Hematopoietic multipotent progenitor cell treated with erythropoietin and hydrocortisone succinate and interleukin-3 and kit ligand, for 8 days (in vitro differentiated cells): ENCODE measurements at regions not wholly inside any gene's neighbourhood (a gene's known extent, or its start where the extent isn't known, plus 50 kb on each side); places are given as distances from the start of the nearest gene placed in this dataset.
"Not testable (repeated sequence)": the region's sequence is repeated elsewhere in the genome, so short reads cannot be mapped to it uniquely, and the experiment has no call there.

Experiments used
- DNase-seq: peaks from one replicate; pipeline ENCODE4 v3.0.0-alpha.2; 2015

GRCh38 chr2:52423111-52423510 is 1344.5 kb upstream of the CHAC2 start:
- no peak for DNase-seq

DNA sequence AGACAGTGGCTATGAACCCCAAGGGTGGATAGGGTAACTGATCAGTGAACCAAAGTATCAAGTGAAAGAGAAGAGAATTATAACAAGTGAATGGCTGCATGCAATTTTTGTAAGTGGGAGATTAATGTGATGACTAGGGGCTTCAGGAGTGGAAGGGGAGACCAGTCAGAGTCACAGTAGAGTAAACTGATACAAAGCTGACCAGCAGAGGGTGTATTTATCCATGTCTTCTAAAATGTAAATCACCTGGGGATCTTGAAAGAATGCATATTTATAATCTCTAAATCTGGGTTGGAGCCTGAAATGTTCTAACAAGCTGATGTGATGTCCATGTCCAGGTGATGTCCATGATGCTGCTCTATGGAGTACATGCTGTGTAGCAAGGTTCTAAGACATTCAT is 1351.3 kb upstream of the CHAC2 start:
- no peak for DNase-seq

GRCh38 chr2:52414561-52415295 is 1352.9 kb upstream of the CHAC2 start:
- no peak for DNase-seq

DNA sequence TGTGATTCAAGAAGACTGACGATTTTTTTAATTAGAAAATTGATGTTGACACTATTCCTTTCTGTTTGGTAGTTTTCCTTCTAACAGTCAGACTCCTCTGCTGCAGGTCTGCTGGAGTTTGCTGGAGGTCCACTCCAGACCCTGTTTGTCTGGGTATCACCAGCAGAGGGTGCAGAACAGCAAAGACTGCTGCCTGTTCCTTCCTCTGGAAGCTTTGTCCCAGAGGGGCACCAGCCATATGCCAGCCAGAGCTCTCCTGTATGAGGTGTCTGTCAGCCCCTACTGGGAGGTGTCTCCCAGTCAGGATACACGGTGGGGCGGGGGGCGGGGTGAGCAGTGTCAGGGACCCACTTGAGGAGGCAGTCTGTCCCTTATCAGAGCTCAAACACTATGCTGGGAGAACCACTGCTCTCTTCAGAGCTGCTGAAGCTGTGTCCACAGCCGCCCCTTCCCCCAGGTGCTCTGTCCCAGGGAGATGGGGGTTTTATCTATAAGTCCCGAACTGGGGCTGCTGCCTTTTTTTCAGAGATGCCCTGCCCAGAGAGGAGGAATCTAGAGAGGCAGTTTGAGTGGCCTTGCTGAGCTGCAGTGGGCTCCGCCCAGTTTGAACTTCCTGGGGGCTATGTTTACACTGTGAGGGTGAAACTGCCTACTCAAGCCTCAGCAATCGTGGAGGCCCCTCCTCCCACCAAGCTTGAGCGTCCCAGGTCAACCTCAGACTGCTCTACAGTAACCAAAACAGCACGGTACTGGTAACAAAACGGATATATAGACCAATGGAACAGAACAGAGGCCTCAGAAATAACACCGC is 1358.1 kb upstream of the CHAC2 start:
- DNase-seq: not testable (repeated sequence)

GRCh38 chr2:52405980-52406379 is 1361.6 kb upstream of the CHAC2 start:
- DNase-seq: no peak

GRCh38 chr2:52404866-52405265 is 1362.7 kb upstream of the CHAC2 start:
- no peak for DNase-seq

GRCh38 chr2:52404046-52404445 is 1363.6 kb upstream of the CHAC2 start:
- DNase-seq: no peak

- DNase-seq: no peak
Observed at GRCh38 chr2:52402128-52402527, 1365.5 kb upstream of the CHAC2 start.

DNA sequence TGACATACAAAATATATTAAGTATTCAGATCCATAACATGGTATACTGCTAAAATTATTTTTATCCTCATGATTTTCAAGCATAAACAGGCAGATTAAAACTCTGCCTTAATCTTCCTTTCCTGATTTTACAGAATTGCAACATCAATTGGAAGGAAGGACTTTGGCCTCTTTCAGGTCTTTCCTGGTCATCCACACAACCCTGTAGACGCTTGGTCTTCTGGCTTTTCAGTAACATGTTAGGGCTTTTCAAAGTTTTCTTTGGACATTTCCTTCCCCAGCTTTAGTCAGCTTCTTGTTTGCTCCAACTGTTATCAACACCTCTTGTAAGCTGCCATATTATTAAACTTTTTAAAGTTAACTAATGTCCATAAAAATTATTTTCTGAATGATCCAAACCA is 1364.9 kb upstream of the NRXN1 start:
- DNase-seq: no peak

GRCh38 chr2:52395912-52396311 is 1364.0 kb upstream of the NRXN1 start:
- no peak for DNase-seq

DNA sequence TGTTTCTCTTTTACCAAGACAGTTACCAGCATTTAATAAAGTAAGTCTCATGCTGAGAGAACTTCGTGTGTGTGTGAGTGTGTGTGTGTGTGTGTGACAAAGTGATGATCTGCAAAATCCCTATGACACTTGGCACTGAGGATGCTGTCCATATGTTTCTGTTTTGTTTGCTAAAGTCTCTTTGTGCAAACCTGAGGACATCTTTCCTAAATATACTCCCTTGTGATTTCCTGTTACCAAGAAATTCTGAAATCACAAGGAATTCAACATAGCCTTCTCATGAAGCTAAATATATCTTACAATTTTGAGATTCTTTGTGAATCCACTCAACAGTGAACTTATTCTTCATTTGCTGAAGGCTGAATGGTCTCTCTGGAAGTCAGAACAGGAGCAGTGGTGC is 1359.7 kb upstream of the NRXN1 start:
- DNase-seq: no peak

DNA sequence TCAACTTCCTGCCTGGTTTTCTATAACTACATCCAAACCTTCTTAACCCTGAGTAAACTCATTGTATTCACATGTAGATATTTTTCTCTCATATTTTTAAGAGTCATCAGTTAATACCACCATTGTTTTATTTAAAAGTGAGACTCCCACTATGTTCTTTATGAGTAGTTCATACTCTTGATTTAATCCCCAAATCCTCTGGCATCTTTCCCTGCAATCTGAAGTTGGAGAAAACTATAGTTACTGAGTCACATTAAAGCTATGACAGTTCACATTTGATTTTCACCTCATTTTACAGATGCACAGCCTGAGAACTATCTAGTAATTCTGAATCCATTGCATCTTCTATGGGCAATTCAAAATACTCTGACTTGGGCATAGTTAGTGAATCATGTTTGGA is 1358.7 kb upstream of the NRXN1 start:
- DNase-seq: no peak

DNA sequence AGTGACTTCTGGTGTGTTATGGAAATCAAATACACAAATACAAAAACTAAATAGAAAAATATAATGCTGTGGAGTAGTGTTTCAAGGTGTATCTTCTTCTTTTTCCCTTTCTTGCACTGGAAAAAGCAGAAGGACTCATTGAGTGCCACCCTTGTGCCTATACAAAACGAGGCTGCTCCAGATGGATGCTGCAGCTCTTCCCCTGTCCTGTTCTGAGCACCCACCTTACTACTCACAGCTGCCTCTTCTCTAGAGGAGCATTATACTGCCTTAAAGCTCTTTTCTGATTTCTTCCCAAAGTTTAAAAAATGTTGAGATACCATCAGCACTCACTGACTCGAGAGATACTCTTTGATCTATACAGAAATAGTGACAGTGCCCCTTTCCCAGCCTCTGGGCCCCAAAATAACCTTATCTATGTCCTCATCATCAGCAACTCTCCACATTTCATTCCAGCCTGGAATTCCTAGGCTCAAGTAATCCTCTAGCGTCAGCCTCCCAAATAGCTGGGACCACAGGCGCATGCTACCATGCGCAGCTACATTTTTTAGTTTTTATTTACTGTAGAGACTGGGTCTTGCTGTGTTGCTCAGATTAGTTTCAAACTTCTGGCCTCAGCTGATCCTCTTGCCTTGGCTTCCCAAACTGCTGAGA is 1356.1 kb upstream of the NRXN1 start:
- no peak for DNase-seq

GRCh38 chr2:52386433-52387030 is 1354.6 kb upstream of the NRXN1 start:
- DNase-seq: no peak

GRCh38 chr2:52383541-52383940 is 1351.6 kb upstream of the NRXN1 start:
- DNase-seq: no peak

DNA sequence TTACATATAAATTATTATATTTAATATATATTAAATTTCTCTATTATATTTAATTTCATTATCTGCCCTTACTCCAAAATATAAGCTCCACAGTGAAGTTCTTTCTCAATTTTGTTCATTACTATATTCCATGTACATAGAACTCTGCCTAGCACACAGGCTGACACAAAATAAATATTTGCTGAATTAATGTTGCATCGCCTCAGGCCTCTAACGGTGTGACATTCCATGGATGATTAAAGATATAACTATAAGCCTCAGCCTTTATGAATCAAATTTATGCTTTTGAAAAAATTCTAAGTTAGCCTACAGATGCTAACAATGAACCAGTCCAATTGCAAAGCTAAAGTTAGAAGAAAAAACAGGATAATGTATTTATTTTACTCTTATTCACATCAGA is 1337.2 kb upstream of the NRXN1 start:
- no peak for DNase-seq

GRCh38 chr2:52368141-52368540 is 1336.2 kb upstream of the NRXN1 start:
- DNase-seq: no peak

GRCh38 chr2:52365946-52366345 is 1334.0 kb upstream of the NRXN1 start:
- DNase-seq: no peak

DNA sequence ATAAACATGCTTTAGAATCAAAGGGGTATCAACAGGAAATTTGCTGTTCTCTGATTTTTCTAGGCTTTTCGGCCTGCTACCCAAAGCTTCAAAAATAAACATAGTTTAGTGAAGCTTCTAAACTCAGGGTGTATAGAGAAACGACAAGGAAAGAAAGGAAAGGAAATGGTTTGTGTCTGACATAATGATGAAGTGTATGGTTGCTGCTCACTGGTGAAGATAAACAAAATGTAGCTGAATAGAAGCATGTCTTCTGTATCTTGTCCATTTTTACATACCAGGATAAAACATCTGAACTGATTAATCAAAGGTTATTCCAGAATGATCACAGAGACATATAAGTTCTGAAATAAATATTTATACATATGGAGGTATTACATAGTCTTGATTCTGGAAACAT is 1324.6 kb upstream of the NRXN1 start:
- no peak for DNase-seq

GRCh38 chr2:52347292-52347691 is 1315.4 kb upstream of the NRXN1 start:
- DNase-seq: no peak

- no peak for DNase-seq
Observed at GRCh38 chr2:52345676-52346075, 1313.7 kb upstream of the NRXN1 start.

DNA sequence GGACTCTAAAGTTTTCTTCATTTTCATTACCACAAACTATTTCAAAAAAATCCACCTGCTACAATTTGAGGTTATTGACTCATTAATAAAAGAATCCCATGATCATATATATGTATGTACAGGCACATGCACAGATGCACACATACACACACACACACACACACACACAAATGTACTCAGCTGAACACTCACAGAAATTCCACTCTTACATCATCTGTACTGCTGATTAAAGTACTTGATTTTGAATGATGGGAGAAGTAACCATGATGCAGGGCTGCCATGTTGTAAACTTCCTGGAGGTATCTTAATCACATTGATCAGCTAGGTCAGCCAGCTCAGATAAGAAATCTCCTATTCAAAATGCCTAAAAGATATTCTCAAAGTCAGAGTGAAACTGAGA is 1313.2 kb upstream of the NRXN1 start:
- no peak for DNase-seq

DNA sequence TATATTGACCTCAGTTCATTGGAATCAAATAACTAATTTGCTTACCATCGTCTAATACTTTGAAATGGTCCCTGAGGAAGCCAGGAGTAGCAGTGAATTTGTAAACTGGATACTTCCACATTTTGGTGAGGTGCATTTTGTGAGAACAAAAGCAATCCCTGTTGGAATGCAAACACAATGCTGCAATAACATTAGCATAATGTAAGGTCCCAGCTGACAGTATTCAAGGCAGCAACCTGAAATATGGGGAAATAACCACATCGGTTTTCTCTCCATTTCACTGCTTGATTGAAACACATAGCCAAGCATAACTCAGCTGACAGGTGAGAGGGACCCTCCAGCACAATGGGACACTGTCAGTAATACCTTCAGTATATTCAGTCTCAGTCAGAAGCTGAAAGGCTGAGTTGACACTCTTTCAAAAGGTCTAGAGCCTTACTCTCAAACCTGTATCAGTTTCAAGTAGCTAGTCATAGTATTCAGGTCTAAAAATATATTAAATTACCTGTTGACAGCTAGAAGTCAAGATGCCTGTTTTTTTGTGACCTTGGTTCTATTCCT is 1311.9 kb upstream of the NRXN1 start:
- DNase-seq: no peak
